Spleen (tissue), 11 donors: ENCODE measurements at regions not wholly inside any gene's neighbourhood (a gene's known extent, or its start where the extent isn't known, plus 50 kb on each side); places are given as distances from the start of the nearest gene placed in this dataset.
A peak's percentile ranks its signal among the peaks of the same experiment; 100 is the strongest.

ENCODE experiments used
- DNase-seq: peaks from one replicate; pipeline ENCODE4 v3.0.0-alpha.2; 2020
- H3K27ac ChIP-seq, 8 donors: fragments of 200-600 bp; sonication (generic) in 7 of 8; 1 replicate in 4 of 8; 2 replicates in 4 of 8; pipeline versions ENCODE4 v1.5.0 to v1.8.0; 2016 to 2021; ENCODE audit warnings: inconsistent platforms in 4 of 8, mild to moderate bottlenecking in 4 of 8, moderate library complexity in 1 of 8
- H3K27me3 ChIP-seq, 7 donors: fragments of 200-600 bp; sonication (generic) in 6 of 7; replicated peaks in 1 of 7; 1 replicate in 4 of 7; 2 replicates in 3 of 7; pipeline versions ENCODE4 v1.5.0 to v1.8.0; 2016 to 2021; ENCODE audit warnings: inconsistent platforms in 3 of 7, mild to moderate bottlenecking in 1 of 7
- H3K36me3 ChIP-seq, 6 donors: fragments of 200-600 bp; sonication (generic) in 5 of 6; 1 replicate in 4 of 6; 2 replicates in 2 of 6; pipeline versions ENCODE4 v1.5.0 to v1.8.0; 2016 to 2021; ENCODE audit warnings: inconsistent platforms in 2 of 6
- H3K4me1 ChIP-seq, 6 donors: fragments of 200-600 bp; sonication (generic) in 5 of 6; 1 replicate in 3 of 6; 2 replicates in 3 of 6; pipeline versions ENCODE4 v1.5.0 to v1.8.0; 2016 to 2021; ENCODE audit warnings: inconsistent platforms in 3 of 6
- H3K4me3 ChIP-seq, 8 donors: fragments of 200-600 bp; sonication (generic) in 7 of 8; 1 replicate in 4 of 8; 2 replicates in 4 of 8; pipeline versions ENCODE4 v1.5.0 to v1.8.0; 2016 to 2021; ENCODE audit warnings: inconsistent platforms in 4 of 8, mild to moderate bottlenecking in 4 of 8, moderate library complexity in 2 of 8
- H3K9me3 ChIP-seq, 8 donors: fragments of 200-600 bp; sonication (generic) in 7 of 8; 1 replicate in 4 of 8; 2 replicates in 4 of 8; pipeline versions ENCODE4 v1.5.0 to v1.8.0; 2016 to 2021; ENCODE audit warnings: inconsistent platforms in 4 of 8
- CTCF ChIP-seq, 11 experiments: fragments of 200-600 bp in 7 of 11; fragments of 450-650 bp in 4 of 11; sonication (generic) in 4 of 11; IDR thresholded peaks in 8 of 11; conservative IDR thresholded peaks in 3 of 11; 1 replicate in 7 of 11; 2 replicates in 4 of 11; pipeline versions ENCODE4 v1.4.0 to v1.8.0; 2016 to 2021; ENCODE audit warnings: antibody characterized with exemption in 11 of 11, inconsistent platforms in 4 of 11, mild to moderate bottlenecking in 1 of 11
- POLR2A ChIP-seq, 3 donors: fragments of 450-650 bp; IDR thresholded peaks; one replicate each; pipeline ENCODE4 v1.5.1; 2017; ENCODE audit warnings: antibody characterized with exemption in 3 of 3, mild to moderate bottlenecking in 1 of 3
- POLR2AphosphoS5 ChIP-seq, 3 donors: sonication (generic); formaldehyde crosslinking; IDR thresholded peaks; one replicate each; pipeline ENCODE4 v1.5.1; 2017; ENCODE audit warnings: antibody characterized with exemption in 3 of 3
- WGBS, 5 donors: extraction: QIAGEN DNeasy Blood & Tissue Kit in 3 of 5; methylation state at CpG; one replicate each; pipeline versions ENCODE4 v1.1.5 to v1.1.7; 2013 to 2018; 5-methylcytosine and 5-hydroxymethylcytosine counted together
- intact Hi-C: fragments of 100-400 bp; cut with DNase I; formaldehyde crosslinking; loops from one replicate; pipeline ENCODE4 v1.15.0; 2023; ENCODE audit warnings: low total_unique reads
- donor health status: healthy with polysubstance abuse.
- donor health status: DM: no; HTN: no; CAD: no; lungs with moderate emphysema.
- donor health status: DM: no; HTN: no; CAD: no.
- donor health status: Bipolar disorder and iron deficiency.
- donor health status: healthy.
- donor health status: DM: no; HTN: no; CAD: no.
- donor health status: DM: yes; HTN: yes; CAD: no.

GRCh38 chr2:59677158-59677557 is 876.3 kb downstream of the BCL11A start:
- Histone ChIP-seq H3K27me3 (no peaks in the 10 kb centered on the region), H3K4me1 (no peaks in the 10 kb centered on the region), H3K4me3 (no peak overlapping the region), H3K27ac (no peak overlapping the region), H3K36me3 (no peaks in the 10 kb centered on the region), H3K9me3 (peaks cover 0 to 20% (median 4%) of the 10 kb centered on the region in 8 donors)
- intact Hi-C loops, result no loop called here
- 65 to 75% (median 65%) methylated on average over 2 of the region's 2 CpGs for WGBS, 5 donors
- no peak for TF ChIP-seq POLR2AphosphoS5 (IDR thresholded peaks at IDR 0.05)
- no peak for TF ChIP-seq CTCF (IDR thresholded peaks at IDR 0.05 in 8 of 11, conservative IDR thresholded peaks at IDR 0.05 in 3 of 11)
- TF ChIP-seq POLR2A (IDR thresholded peaks at IDR 0.05), result no peak
- no peak for DNase-seq

- no peak for DNase-seq
- no peaks in the 10 kb centered on the region for H3K36me3 ChIP-seq
- WGBS, 5 donors, result 74 to 89% (median 85%) methylated on average over 1 of the region's 1 CpG
- intact Hi-C loops, result no loop called here
- TF ChIP-seq POLR2A (IDR thresholded peaks at IDR 0.05), result no peak
- TF ChIP-seq CTCF (IDR thresholded peaks at IDR 0.05 in 8 of 11, conservative IDR thresholded peaks at IDR 0.05 in 3 of 11), result no peak
- TF ChIP-seq POLR2AphosphoS5 (IDR thresholded peaks at IDR 0.05), result no peak
- H3K4me1 ChIP-seq, result no peaks in the 10 kb centered on the region
- no peaks in the 10 kb centered on the region for H3K9me3 ChIP-seq
- H3K27me3 ChIP-seq, result no peaks in the 10 kb centered on the region
- H3K27ac ChIP-seq, result no peak overlapping the region
- no peak overlapping the region for H3K4me3 ChIP-seq
Measured at GRCh38 chr2:59674100-59674499, 879.4 kb downstream of the BCL11A start.

GRCh38 chr2:59665021-59665420 is 888.4 kb downstream of the BCL11A start:
- no peak overlapping the region for H3K27ac ChIP-seq
- H3K9me3 ChIP-seq, result no peaks in the 10 kb centered on the region
- no peaks in the 10 kb centered on the region for H3K36me3 ChIP-seq
- no peaks in the 10 kb centered on the region for H3K27me3 ChIP-seq
- DNase-seq, result peak; percentile 34
- intact Hi-C loops, result no loop called here
- no peaks in the 10 kb centered on the region for H3K4me1 ChIP-seq
- no peak overlapping the region for H3K4me3 ChIP-seq
- 87 to 95% (median 91%) methylated on average over 10 of the region's 10 CpGs for WGBS, 5 donors
- TF ChIP-seq POLR2AphosphoS5 (IDR thresholded peaks at IDR 0.05) (no peak), CTCF (IDR thresholded peaks at IDR 0.05 in 8 of 11, conservative IDR thresholded peaks at IDR 0.05 in 3 of 11) (no peak), POLR2A (IDR thresholded peaks at IDR 0.05) (no peak)

- intact Hi-C loops, result no loop called here
- 85 to 93% (median 91%) methylated on average over 11 of the region's 11 CpGs for WGBS, 5 donors
- H3K36me3 ChIP-seq, result no peaks in the 10 kb centered on the region
- H3K27ac ChIP-seq, result no peak overlapping the region
- no peaks in the 10 kb centered on the region for H3K27me3 ChIP-seq
- TF ChIP-seq POLR2AphosphoS5 (IDR thresholded peaks at IDR 0.05) (no peak), POLR2A (IDR thresholded peaks at IDR 0.05) (no peak), CTCF (IDR thresholded peaks at IDR 0.05 in 8 of 11, conservative IDR thresholded peaks at IDR 0.05 in 3 of 11) (no peak)
- no peak for DNase-seq
- H3K4me3 ChIP-seq, result no peak overlapping the region
- H3K4me1 ChIP-seq, result no peaks in the 10 kb centered on the region
- no peaks in the 10 kb centered on the region for H3K9me3 ChIP-seq
Measured at GRCh38 chr2:59662127-59662861, 891.2 kb downstream of the BCL11A start.
